ENCODE measurements at regions not wholly inside any gene's neighbourhood (a gene's known extent, or its start where the extent isn't known, plus 50 kb on each side); places are given as distances from the start of the nearest gene placed in this dataset.

DNA sequence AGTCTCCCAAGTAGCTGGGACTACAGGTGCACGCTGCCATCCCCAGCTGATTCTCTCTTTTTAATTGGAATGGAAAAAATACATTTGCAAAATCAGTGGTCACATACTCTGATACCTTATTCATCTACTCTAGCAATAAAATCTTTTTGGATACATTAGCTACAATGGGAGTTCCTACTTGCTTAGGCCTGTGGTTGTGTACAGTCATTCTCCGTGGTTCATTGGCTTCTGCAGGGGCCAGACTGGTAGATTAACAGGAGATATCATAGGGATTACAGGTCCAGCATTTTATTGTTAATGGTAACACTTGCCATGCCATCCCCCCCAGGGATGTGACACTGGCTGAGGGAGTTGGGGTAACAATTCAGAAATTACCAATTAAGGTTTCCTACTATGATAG is 140.0 kb downstream of the ADAMTS15 start:
- no peak for DNase-seq

DNA sequence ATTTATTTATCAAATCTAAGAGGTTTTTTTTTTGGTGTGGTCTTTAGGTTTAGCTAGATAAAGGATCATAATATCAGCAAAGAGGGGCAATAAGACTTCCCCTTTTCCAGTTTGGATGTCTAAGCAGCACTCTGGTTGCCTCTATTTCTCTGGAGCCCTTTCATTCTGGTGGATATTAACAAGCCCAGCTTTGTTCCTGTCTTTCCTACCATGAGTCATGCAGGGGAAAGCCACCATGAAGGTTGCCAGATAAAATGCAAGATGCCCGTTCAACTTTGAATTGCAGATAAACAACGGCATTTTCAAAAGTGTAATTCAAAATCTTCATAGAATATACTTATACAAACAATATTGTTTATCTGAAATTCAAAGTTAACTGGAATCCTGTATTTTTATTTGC is 143.6 kb downstream of the ADAMTS15 start:
- no peak for DNase-seq

- no peak for DNase-seq
These were observed 144.6 kb downstream of the ADAMTS15 start for GRCh38 chr11:130593064-130593463.

DNA sequence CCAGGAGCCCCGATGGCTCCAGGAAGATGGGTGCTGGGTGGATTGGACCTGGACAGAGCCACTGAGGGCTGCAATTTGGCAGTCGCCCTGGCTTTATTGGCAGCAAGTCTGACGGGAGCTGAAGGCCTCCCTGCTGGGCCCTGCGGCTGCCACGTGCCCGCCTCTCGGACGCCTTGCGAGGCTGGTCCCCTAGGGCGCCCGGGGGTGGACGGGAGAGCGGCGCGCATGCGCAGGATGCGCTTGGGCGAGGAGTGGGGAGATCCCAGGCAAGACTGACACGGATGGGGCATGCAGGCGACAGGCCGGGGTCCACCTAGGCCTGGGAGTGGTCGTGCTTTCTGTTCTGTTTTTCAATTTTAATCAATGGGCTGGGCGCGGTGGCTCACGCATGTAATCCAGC is 150.0 kb downstream of the ADAMTS15 start:
- DNase-seq: no peak

DNA sequence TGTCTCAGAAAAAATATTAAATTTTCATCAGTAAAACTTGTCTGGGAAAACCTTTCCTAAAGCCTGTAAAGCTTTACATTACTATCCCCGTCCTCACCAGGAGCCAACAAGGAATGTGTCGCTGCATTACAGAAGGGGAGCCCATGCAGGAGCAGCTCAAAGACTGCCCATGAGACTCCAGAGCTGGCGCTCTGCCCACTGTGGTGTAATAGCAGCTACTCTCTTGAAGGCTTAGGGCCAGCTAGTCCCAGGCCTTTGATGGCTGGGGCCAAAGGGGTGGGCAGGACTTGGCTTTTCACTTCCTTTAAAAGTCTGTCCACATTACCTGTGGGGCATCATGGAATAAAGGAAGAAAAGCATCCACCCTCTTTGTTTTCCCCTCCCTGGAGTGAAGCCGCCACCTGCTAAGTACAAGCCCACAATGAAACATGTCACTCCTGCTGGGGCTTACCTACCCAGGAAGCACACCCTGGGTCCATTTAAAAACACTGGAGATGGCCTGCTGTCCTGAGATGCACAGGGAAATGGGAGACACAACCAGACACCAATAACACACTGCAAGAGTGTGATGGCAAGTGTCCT is 150.7 kb downstream of the ADAMTS15 start:
- no peak for DNase-seq

- no peak for DNase-seq
These were observed 151.7 kb downstream of the ADAMTS15 start for GRCh38 chr11:130600139-130600538.

DNA sequence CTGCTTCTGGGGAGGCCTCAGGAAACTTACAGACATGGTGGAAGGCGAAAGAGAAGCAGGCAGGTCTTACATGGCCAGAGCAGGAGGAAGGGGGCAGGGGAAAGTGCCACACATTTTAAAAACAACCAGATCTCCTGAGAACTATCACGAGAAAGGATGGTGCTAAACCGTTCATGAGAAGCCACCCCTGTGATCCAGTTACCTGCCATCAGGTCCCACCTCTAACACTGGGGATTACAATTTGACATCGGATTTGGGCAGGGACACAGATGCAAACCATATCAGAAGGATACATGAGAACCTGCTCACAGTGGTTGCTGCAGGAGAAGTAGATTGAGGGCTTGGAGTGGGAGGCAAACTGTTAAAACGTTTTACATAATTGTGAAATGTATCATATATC is 152.2 kb downstream of the ADAMTS15 start:
- no peak for DNase-seq

- no peak for DNase-seq
These were observed 152.7 kb downstream of the ADAMTS15 start for GRCh38 chr11:130601141-130601540.

- no peak for DNase-seq
These were observed 153.5 kb downstream of the ADAMTS15 start for GRCh38 chr11:130601764-130602460.

DNA sequence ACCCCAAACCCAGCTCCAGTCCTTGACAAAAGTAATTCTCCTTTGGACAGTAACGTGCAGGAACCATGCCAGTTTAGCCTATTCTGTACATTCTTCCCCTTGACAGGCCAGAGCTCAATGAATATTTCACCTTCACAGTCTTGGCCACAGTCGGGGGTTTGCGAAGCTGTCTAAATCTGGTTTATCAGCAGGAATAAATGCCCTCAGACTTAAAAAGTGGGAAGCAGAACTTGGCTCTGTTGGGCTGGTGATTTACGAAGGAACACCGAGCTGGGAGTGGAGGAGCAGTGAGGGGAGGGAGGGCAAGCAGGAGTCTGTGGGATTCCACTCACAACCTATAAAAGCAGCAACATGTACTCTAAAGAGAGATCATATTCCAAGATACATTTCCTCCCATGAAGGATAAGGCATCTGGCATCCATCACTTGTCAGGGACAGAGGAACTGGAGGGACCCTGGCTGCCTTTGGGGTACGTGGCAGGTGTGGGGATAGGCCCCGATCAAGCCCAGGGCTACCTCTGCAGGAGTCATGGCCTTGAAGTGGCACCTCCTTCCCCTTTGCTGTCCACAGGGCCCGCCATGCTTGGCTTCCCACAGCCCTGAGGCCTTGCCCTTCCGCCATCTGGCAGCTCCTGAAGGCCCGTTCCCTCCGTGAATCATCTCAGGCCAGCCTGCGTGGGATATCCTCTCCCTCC is 154.3 kb downstream of the ADAMTS15 start:
- DNase-seq: no peak

DNA sequence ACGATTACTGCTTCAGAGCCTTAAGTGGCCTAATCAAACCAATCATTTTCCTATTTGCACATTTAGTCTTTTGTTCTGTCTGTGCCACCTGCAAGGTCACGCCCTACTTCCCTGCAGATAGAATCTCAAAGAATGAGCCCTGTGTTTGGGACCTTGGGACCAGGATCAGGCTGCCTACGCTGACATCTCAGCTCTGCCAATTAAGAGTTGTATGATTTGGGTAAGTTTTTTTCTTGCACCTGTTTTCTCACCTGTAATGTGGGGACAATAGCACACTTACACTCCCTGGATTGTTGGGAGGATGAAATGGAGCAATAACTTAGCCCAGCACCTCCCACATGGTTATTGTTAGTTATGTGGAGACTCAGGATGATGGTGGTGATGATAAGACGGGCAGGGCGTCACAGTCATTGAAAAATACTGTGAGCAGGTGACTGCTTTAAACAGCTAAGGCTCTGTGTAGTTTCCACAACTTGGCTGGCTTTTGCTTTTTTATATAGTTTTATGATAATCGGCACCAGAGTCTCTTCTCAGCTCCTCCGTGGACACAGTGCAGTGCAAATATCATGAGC is 155.0 kb downstream of the ADAMTS15 start:
- DNase-seq: no peak

DNA sequence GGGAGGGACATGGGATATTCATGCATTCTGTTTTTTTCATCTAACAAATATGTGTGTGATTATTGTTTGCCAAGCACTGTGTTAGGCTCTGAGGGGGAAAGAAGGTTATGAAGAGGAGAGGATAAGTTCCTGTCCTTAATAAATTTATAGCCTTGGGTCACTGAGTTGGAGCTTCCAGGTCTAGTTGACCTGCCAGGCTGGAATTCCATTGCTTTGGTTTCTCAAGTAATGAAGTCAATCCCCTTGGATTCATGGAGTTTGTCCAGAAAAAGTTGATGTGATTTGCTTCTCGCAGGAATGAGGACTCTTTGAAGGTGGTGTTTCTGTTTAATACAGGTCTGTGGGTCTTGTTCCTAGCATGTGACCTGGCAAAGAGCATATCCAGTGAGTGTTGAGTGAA is 156.2 kb downstream of the ADAMTS15 start:
- DNase-seq: no peak

- DNase-seq: no peak
These were observed 157.7 kb downstream of the ADAMTS15 start for GRCh38 chr11:130606178-130606577.

DNA sequence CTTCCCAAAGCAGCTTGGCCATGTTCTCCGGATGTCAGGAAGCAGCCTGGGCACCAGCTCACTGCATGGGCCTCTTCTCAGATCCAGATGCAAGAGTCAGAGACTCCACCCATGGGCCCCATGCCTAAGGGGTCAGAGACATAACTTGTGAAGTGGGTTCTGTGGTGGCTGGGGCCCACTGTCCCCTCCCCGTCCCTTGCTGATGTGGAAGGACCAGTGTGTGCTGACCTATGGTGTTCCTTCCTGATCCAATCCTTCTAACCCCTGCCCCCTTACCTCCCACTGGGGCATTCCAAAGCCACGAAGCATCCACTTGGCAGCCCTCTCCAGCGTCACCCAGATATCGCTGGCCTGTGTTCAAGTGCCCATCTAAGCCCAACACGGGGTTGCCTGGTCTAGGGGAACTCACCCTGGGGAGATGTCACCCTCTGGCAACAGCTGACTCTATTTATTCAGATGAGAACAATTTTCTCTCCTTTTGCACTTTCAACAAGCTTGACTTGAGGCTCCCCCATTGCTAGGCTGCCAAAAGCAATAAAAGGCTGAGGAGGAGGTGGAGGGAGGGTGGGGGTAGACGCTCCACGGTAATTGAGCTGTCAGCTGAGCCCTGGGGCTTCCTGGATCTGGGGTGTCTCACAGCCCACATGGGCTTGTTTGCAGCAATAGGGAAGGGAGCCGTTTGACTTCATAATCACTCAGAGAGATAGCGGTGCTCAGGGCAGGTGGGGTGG is 158.5 kb downstream of the ADAMTS15 start:
- DNase-seq: no peak

- DNase-seq: no peak
These were observed 159.8 kb downstream of the ADAMTS15 start for GRCh38 chr11:130608287-130608686.

DNA sequence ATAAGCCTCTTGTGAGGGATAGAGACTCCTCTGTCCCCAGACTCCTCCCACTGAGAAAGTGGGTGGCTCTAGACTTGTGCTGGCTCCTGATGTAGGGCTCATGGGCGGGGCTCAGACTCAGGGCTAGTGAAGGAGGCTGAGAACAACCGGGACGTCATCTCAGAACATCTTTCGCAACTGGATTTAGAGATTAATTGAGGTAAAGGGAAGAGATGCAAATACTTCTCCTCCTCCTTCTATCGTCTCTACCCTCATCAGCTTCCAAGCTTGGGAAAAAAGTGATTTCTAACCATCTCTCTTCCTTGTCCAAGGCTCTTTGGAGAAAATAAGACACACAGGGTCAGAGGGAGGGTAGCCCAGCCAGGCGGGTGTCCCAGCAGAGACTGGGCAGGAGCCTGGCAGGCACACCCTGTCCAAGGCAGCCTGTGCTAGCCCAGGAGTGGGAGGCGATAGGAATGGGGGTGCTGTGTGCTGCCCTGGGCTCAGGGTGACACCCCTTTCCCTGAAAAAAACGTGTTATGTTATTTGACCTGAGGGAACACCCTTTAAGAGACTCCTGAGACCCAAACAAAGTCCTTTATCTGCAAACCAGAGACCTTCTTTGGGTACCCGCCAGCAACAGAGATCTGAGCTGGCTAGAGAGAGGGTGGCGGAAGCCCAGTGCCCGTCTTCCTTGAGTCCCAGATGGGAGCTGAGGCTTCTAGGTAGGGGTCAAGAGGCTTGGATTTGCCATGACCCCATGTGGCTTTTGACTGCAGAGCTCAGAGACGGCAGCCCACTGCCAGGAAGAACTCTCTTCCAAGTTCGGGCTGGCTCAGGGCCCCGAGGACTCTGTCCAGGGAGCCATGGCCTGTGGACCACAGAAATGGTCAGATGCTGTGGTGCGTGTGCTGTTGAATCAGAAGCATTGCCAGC is 160.9 kb downstream of the ADAMTS15 start:
- no peak for DNase-seq

- DNase-seq: no peak
These were observed 163.4 kb downstream of the ADAMTS15 start for GRCh38 chr11:130611791-130612251.

- no peak for DNase-seq
These were observed 163.9 kb downstream of the ADAMTS15 start for GRCh38 chr11:130612291-130612851.

DNA sequence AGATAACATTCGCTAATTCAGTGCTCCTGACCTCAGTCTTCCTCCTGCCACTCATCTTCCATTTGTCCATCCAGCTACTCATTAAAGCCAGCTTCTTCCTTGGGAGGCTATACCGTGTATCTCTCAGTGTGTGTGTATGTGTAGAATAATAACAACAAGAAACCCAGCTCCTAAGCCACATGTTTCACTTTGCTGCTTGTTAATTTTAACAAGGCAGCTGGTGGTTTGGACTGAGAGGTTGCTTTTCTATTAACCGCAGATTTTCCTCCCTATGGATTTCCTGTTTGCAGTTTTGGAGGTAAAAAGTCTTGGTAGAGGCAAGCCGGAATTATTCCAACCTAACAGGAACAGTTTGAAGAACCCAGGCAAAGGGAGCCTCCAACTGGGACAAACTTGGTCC is 165.0 kb downstream of the ADAMTS15 start:
- no peak for DNase-seq

GRCh38 chr11:130614591-130614990 is 166.1 kb downstream of the ADAMTS15 start:
- no peak for DNase-seq

DNA sequence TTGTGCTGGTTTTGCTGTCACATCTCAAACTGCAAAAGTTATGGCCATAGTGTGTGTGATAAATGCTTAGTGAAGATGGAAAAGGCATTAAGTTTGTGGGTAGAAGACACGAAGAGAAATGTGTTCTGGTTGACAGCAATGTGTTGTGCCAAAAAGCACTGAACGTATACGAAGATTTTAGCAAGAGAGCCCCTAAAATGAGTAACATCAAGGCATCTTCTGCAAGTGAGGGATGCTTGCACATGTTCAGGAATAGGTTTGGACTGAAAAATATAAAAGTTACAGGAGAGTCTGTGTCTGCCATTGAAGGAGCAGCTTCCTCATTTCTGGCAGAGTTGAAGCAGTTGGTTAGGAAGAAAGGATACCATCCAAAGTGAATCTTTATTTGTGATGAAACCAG is 167.1 kb downstream of the ADAMTS15 start:
- no peak for DNase-seq

DNA sequence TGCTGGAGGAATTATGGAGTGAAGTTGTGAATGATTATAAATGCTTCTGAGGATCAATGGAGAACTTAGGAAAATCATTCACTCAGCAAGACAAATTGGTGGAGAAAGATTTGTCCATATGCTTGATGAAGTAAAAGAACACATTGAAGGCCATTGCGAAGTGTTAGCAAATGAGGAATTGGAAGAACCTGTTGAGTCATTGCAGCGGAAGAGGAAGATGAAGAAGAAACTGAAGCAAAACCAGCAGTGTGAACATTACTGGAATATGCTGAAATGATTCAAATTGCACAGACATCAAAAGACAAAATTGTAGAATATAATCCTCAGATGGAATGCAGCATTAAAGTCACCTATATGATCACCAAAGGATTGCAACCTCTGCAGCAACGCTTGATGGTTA is 168.1 kb downstream of the ADAMTS15 start:
- no peak for DNase-seq

Measured in activated CD4-positive, alpha-beta T cell treated with anti-CD3 and anti-CD28 coated beads for 48 hours (primary cell).